H1 (cell line): ENCODE measurements at regions not wholly inside any gene's neighbourhood (a gene's known extent, or its start where the extent isn't known, plus 50 kb on each side); places are given as distances from the start of the nearest gene placed in this dataset.

ENCODE experiments used
- CTCF ChIA-PET: fragments of 300-600 bp; sonication (Branson Sonifier 250); formaldehyde crosslinking; loops from one replicate; lab custom pipeline; 2021; ENCODE audit not compliant: partially characterized antibody; lab: Charles Lee
- POLR2A ChIA-PET: fragments of 300-600 bp; sonication (Branson Sonifier 250); formaldehyde crosslinking; loops from one replicate; lab custom pipeline; 2021; ENCODE audit warnings: inconsistent platforms; ENCODE audit not compliant: partially characterized antibody; lab: Charles Lee
- DNase-seq, 2 experiments: peaks; one replicate each; pipeline versions ENCODE4 v3.0.0 to v3.0.0-alpha.2; 2010 to 2022; ENCODE audit warnings: low spot score in 2 of 2, low read depth in 1 of 2, mixed read lengths in 1 of 2
- FAIRE-seq: peaks from 2 replicates; lab custom pipeline; 2011; peaks lifted over from hg19 to GRCh38; lab: Jason Lieb, UNC
- H2AFZ ChIP-seq: 2 replicates; pipeline ENCODE4 v1.8.1; 2012; ENCODE audit warnings: low read length, inconsistent platforms
- H2AK5ac ChIP-seq: 2 replicates; pipeline ENCODE4 v1.6.1; 2013; ENCODE audit warnings: low read depth, low read length
- H2BK120ac ChIP-seq: replicated peaks from 2 replicates; pipeline ENCODE3; 2013; ENCODE audit warnings: low read depth, low read length, inconsistent platforms
- H2BK12ac ChIP-seq: 2 replicates; pipeline ENCODE4 v1.6.1; 2013; ENCODE audit warnings: low read depth, low read length
- H2BK15ac ChIP-seq: 2 replicates; pipeline ENCODE4 v1.6.1; 2013; ENCODE audit warnings: low read length
- H2BK20ac ChIP-seq: 2 replicates; pipeline ENCODE4 v1.6.1; 2013; ENCODE audit warnings: low read length
- H2BK5ac ChIP-seq: 2 replicates; pipeline ENCODE4 v1.6.1; 2013; ENCODE audit warnings: low read depth, low read length
- H3K14ac ChIP-seq: 2 replicates; pipeline ENCODE4 v1.6.1; 2013; ENCODE audit warnings: inconsistent platforms; ENCODE audit not compliant: insufficient read length
- H3K18ac ChIP-seq: 2 replicates; pipeline ENCODE4 v1.6.1; 2013; ENCODE audit warnings: low read length; ENCODE audit errors: extremely low read depth
- H3K23ac ChIP-seq: 2 replicates; pipeline ENCODE4 v1.6.1; 2013; ENCODE audit warnings: inconsistent platforms; ENCODE audit not compliant: insufficient read length
- H3K23me2 ChIP-seq: 2 replicates; pipeline ENCODE4 v1.6.1; 2013; ENCODE audit warnings: low read depth, low read length
- H3K27ac ChIP-seq: 2 replicates; pipeline ENCODE4 v1.6.1; 2011; ENCODE audit warnings: low read depth, low read length, inconsistent platforms
- H3K27me3 ChIP-seq, 4 experiments: replicated peaks in 1 of 4; 1 replicate in 1 of 4; 2 replicates in 3 of 4; pipeline versions ENCODE4 v1.6.1 to v1.8.1; 2011 to 2013; ENCODE audit warnings: low read length in 3 of 4, mild to moderate bottlenecking in 3 of 4, inconsistent platforms in 2 of 4, mixed read lengths in 2 of 4, moderate library complexity in 1 of 4; ENCODE audit not compliant: control insufficient read depth in 3 of 4, insufficient read depth in 3 of 4; ENCODE audit errors: extremely low read depth in 1 of 4
- H3K36me3 ChIP-seq, 4 experiments: 2 replicates each; pipeline versions ENCODE4 v1.6.1 to v1.8.1; 2011 to 2013; ENCODE audit warnings: mild to moderate bottlenecking in 4 of 4, low read length in 3 of 4, moderate library complexity in 2 of 4, control low read depth in 1 of 4, inconsistent platforms in 1 of 4; ENCODE audit not compliant: insufficient read depth in 4 of 4, control insufficient read depth in 2 of 4
- H3K4ac ChIP-seq: replicated peaks from 2 replicates; pipeline ENCODE3; 2013; ENCODE audit warnings: low read length, low read depth, mixed read lengths, inconsistent platforms; ENCODE audit not compliant: insufficient read length
- H3K4me1 ChIP-seq, 4 experiments: replicated peaks in 1 of 4; 1 replicate in 1 of 4; 2 replicates in 3 of 4; pipeline versions ENCODE4 v1.6.1 to v1.8.1; 2011 to 2013; ENCODE audit warnings: low read length in 3 of 4, inconsistent platforms in 2 of 4, mixed read lengths in 1 of 4; ENCODE audit not compliant: insufficient read depth in 4 of 4, control insufficient read depth in 3 of 4
- H3K4me2 ChIP-seq, 2 experiments: 2 replicates each; pipeline versions ENCODE4 v1.6.1 to v1.8.1; 2011 to 2013; ENCODE audit warnings: low read depth in 2 of 2, low read length in 2 of 2, control low read depth in 1 of 2, inconsistent platforms in 1 of 2, mild to moderate bottlenecking in 1 of 2; ENCODE audit not compliant: insufficient read depth in 1 of 2
- H3K4me3 ChIP-seq, 4 experiments: fragments of 200-600, 300-600 bp in 1 of 4; sonication (generic), shearing (Covaris generic), sonication (Bioruptor Twin) in 1 of 4; 2 replicates each; pipeline versions ENCODE4 v1.5.1 to v1.8.1; 2011 to 2016; ENCODE audit warnings: low read length in 4 of 4, low read depth in 3 of 4, control low read depth in 2 of 4, inconsistent platforms in 2 of 4, mild to moderate bottlenecking in 2 of 4, mixed read lengths in 1 of 4, moderate library complexity in 1 of 4; ENCODE audit not compliant: insufficient read depth in 2 of 4; ENCODE audit errors: extremely low read depth in 1 of 4
- H3K56ac ChIP-seq: replicated peaks from 2 replicates; pipeline ENCODE3; 2013; ENCODE audit warnings: low read depth, mild to moderate bottlenecking, mixed read lengths, low read length, inconsistent platforms; ENCODE audit not compliant: insufficient read length
- H3K79me1 ChIP-seq: 2 replicates; pipeline ENCODE4 v1.6.1; 2013; ENCODE audit warnings: low read depth, low read length, control low read depth
- H3K79me2 ChIP-seq, 2 experiments: 2 replicates each; pipeline versions ENCODE4 v1.6.1 to v1.8.1; 2012 to 2013; ENCODE audit warnings: low read length in 2 of 2, mild to moderate bottlenecking in 2 of 2, inconsistent platforms in 1 of 2; ENCODE audit not compliant: insufficient read depth in 2 of 2, control insufficient read depth in 1 of 2
- H3K9ac ChIP-seq, 4 experiments: replicated peaks in 1 of 4; 1 replicate in 1 of 4; 2 replicates in 3 of 4; pipeline versions ENCODE4 v1.6.1 to v1.8.1; 2011 to 2013; ENCODE audit warnings: low read depth in 3 of 4, low read length in 3 of 4, control low read depth in 2 of 4, mild to moderate bottlenecking in 2 of 4, moderate library complexity in 2 of 4, inconsistent platforms in 1 of 4; ENCODE audit errors: extremely low read depth in 1 of 4
- H3K9me3 ChIP-seq, 2 experiments: 2 replicates each; pipeline versions ENCODE4 v1.6.1 to v1.8.1; 2012 to 2013; ENCODE audit warnings: mild to moderate bottlenecking in 2 of 2, moderate library complexity in 2 of 2, control low read depth in 1 of 2, inconsistent platforms in 1 of 2, low read depth in 1 of 2, low read length in 1 of 2, mixed read lengths in 1 of 2; ENCODE audit not compliant: insufficient read depth in 2 of 2
- H4K20me1 ChIP-seq, 2 experiments: replicated peaks in 1 of 2; 2 replicates each; pipeline versions ENCODE3 to v1.8.1; 2011 to 2013; ENCODE audit warnings: inconsistent platforms in 2 of 2, low read length in 2 of 2, mild to moderate bottlenecking in 1 of 2; ENCODE audit not compliant: insufficient read depth in 2 of 2, control insufficient read depth in 1 of 2
- H4K5ac ChIP-seq: 2 replicates; pipeline ENCODE4 v1.6.1; 2013; ENCODE audit warnings: low read length, low read depth, mixed read lengths, inconsistent platforms; ENCODE audit not compliant: insufficient read length
- H4K8ac ChIP-seq: 2 replicates; pipeline ENCODE4 v1.8.0; 2013; ENCODE audit warnings: mild to moderate bottlenecking, moderate library complexity, low read length, inconsistent platforms; ENCODE audit not compliant: insufficient read depth; ENCODE audit errors: extremely low read depth
- H4K91ac ChIP-seq: replicated peaks from 2 replicates; pipeline ENCODE3; 2013; ENCODE audit warnings: low read length, mixed read lengths, inconsistent platforms; ENCODE audit not compliant: insufficient read length
- ASH2L ChIP-seq: fragments of 200-600, 300-600 bp; sonication (generic); IDR thresholded peaks from one replicate; pipeline ENCODE4 v1.7.1; 2017; ENCODE audit warnings: low read length
- CBX8 ChIP-seq: fragments of 300-800, 300-1000 bp; sonication (generic); IDR thresholded peaks from 2 replicates; pipeline ENCODE4 v1.7.1; 2016; ENCODE audit warnings: low read depth, low read length, borderline replicate concordance
- CHD1 ChIP-seq: IDR thresholded peaks from 2 replicates; pipeline ENCODE4 v1.6.1; 2012; ENCODE audit warnings: low read depth, low read length, improper control_type of control experiment
- GABPA ChIP-seq: IDR thresholded peaks from 2 replicates; pipeline ENCODE4 v1.6.1; 2011; ENCODE audit warnings: mild to moderate bottlenecking, low read length, moderate library complexity, borderline replicate concordance; ENCODE audit not compliant: insufficient read depth
- KDM4A ChIP-seq: IDR thresholded peaks from one replicate; pipeline ENCODE4 v1.7.1; 2012; ENCODE audit warnings: low read depth, mild to moderate bottlenecking, moderate library complexity, low read length, inconsistent platforms; ENCODE audit not compliant: severe bottlenecking
- ZNF274 ChIP-seq: IDR thresholded peaks from 2 replicates; pipeline ENCODE4 v1.7.0; 2012; ENCODE audit warnings: low read length, borderline replicate concordance; ENCODE audit errors: extremely low read depth
- WGBS, 2 experiments: shearing (Covaris generic) in 1 of 2; methylation state at CpG; one replicate each; pipeline versions ENCODE4 v1.1.6 to v1.1.7; 2013 to 2015; ENCODE audit warnings: low lambda C conversion rate in 2 of 2, mixed read lengths in 2 of 2, inconsistent platforms in 1 of 2, low coverage in 1 of 2, missing lambda C conversion rate in 1 of 2; ENCODE audit not compliant: insufficient replicate concordance in 2 of 2, insufficient coverage in 1 of 2, insufficient read length in 1 of 2; ENCODE audit errors: extremely low coverage in 1 of 2, missing lambda C conversion rate in 1 of 2; 5-methylcytosine and 5-hydroxymethylcytosine counted together

DNA sequence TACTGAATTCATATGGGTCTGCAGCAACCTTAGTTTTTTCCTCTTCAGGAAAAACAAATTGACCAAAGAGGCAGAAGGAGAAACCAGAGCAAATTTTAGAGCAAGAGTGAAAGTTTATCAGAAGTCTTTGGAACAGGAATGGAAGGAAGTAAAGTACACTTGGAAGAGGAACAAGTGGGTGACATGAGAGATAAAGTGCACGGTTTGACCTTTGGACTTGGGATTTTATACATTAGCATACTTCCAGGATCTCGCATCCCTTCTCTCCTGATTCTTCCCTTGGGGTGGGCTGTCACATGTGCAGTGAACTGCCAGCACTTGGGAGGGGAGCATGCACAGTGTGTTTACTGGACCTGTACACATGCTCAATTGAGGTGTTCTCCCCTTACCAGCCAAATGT lies 754.8 kb upstream of the ADAMTS5 start:
- FAIRE-seq (no peak), DNase-seq (no peak)
- POLR2A ChIA-PET, result no interaction called here
- no peaks in the 10 kb centered on the region for H3K79me1 ChIP-seq
- CTCF ChIA-PET, result no interaction called here
- no peak overlapping the region for H2BK15ac ChIP-seq
- H3K4me1 ChIP-seq, result no peaks in the 10 kb centered on the region
- H2AK5ac ChIP-seq, result no peak overlapping the region
- no peak overlapping the region for H3K4me2 ChIP-seq
- no peak overlapping the region for H3K23ac ChIP-seq
- no peaks in the 10 kb centered on the region for H3K79me2 ChIP-seq
- no peaks in the 10 kb centered on the region for H3K27me3 ChIP-seq
- no peak overlapping the region for H4K8ac ChIP-seq
- no peak overlapping the region for H3K18ac ChIP-seq
- no peak overlapping the region for H2BK120ac ChIP-seq
- no peak overlapping the region for H3K4ac ChIP-seq
- no peaks in the 10 kb centered on the region for H3K36me3 ChIP-seq
- TF ChIP-seq ZNF274, result no peak
- no peak for TF ChIP-seq ASH2L
- TF ChIP-seq GABPA, result no peak
- no peak for TF ChIP-seq KDM4A
- TF ChIP-seq CHD1, result no peak
- no peak for TF ChIP-seq CBX8
- TF ChIP-seq, all 59 proteins: peak for 0
- WGBS, 2 experiments, result 81% methylated on average over 2 of the region's 2 CpGs; no CpG with 5 or more reads in 1 of the 2 experiments
- H4K20me1 ChIP-seq, result no peaks in the 10 kb centered on the region
- 0 out of 2 replicates have a peak overlapping the region, but pooled peaks have one; percentile 34 for H2BK20ac ChIP-seq
- H2BK12ac ChIP-seq, result no peak overlapping the region
- no peak overlapping the region for H3K4me3 ChIP-seq
- no peak overlapping the region for H4K5ac ChIP-seq
- no peak overlapping the region for H3K56ac ChIP-seq
- H4K91ac ChIP-seq, result no peak overlapping the region
- no peak overlapping the region for H2AFZ ChIP-seq
- H3K23me2 ChIP-seq, result no peaks in the 10 kb centered on the region
- H3K9me3 ChIP-seq, result no peaks in the 10 kb centered on the region
- H3K14ac ChIP-seq, result no peak overlapping the region
- H2BK5ac ChIP-seq, result no peak overlapping the region
- H3K9ac ChIP-seq, result no peak overlapping the region
- H3K27ac ChIP-seq, result no peak overlapping the region
